ENCODE measurements at regions not wholly inside any gene's neighbourhood (a gene's known extent, or its start where the extent isn't known, plus 50 kb on each side); places are given as distances from the start of the nearest gene placed in this dataset.

- no peak for TF ChIP-seq CTCF (conservative IDR thresholded peaks at IDR 0.05; ENCODE audit: low read depth, low read length)
- no peak for TF ChIP-seq EZH2 (IDR thresholded peaks at IDR 0.05; ENCODE audit: low read length, unreplicated experiment)
- no peak for TF ChIP-seq EZH2phosphoT487 (IDR thresholded peaks at IDR 0.05; ENCODE audit: borderline replicate concordance, low read length)
Measured at GRCh38 chr12:19030180-19030579, 99.4 kb upstream of the PLEKHA5 start.

Measured in PC-3 (cell line).